ENCODE measurements at regions not wholly inside any gene's neighbourhood (a gene's known extent, or its start where the extent isn't known, plus 50 kb on each side); places are given as distances from the start of the nearest gene placed in this dataset.

- TF ChIP-seq POLR2A (IDR thresholded peaks at IDR 0.05) (no peak), CTCF (IDR thresholded peaks at IDR 0.05) (no peak)
These were observed 163.2 kb downstream of the ZBTB18 start for GRCh38 chr1:244214009-244214967.
